M059J (cell line): ENCODE measurements at regions not wholly inside any gene's neighbourhood (a gene's known extent, or its start where the extent isn't known, plus 50 kb on each side); places are given as distances from the start of the nearest gene placed in this dataset.

ENCODE experiments used
- DNase-seq: peaks from one replicate; pipeline ENCODE4 v3.0.0-alpha.2; 2012; ENCODE audit warnings: low read depth

- peak; percentile 0 for DNase-seq
Measured at GRCh38 chr4:117326091-117326490, 240.7 kb upstream of the TRAM1L1 start.

- peak; percentile 4 for DNase-seq
Measured at GRCh38 chr4:117327491-117327890, 242.1 kb upstream of the TRAM1L1 start.

GRCh38 chr4:117328333-117328732 lies 243.0 kb upstream of the TRAM1L1 start:
- DNase-seq, result peak; percentile 10

GRCh38 chr4:117331817-117332216 lies 246.4 kb upstream of the TRAM1L1 start:
- peak; percentile 41 for DNase-seq

- DNase-seq, result no peak
Measured at GRCh38 chr4:117334451-117335188, 249.2 kb upstream of the TRAM1L1 start.

GRCh38 chr4:117357437-117357836 lies 272.1 kb upstream of the TRAM1L1 start:
- no peak for DNase-seq

- no peak for DNase-seq
Measured at GRCh38 chr4:117357866-117358265, 272.5 kb upstream of the TRAM1L1 start.

- DNase-seq, result no peak
Measured at GRCh38 chr4:117370944-117371668, 285.7 kb upstream of the TRAM1L1 start.

- DNase-seq, result no peak
Measured at GRCh38 chr4:117375101-117375500, 289.7 kb upstream of the TRAM1L1 start.

- DNase-seq, result no peak
Measured at GRCh38 chr4:117376692-117377091, 291.3 kb upstream of the TRAM1L1 start.

- DNase-seq, result no peak
Measured at GRCh38 chr4:117378942-117379341, 293.6 kb upstream of the TRAM1L1 start.

GRCh38 chr4:117383468-117383867 lies 298.1 kb upstream of the TRAM1L1 start:
- DNase-seq, result no peak

- peak; percentile 7 for DNase-seq
Measured at GRCh38 chr4:117385526-117385925, 300.1 kb upstream of the TRAM1L1 start.

GRCh38 chr4:117387072-117387471 lies 301.7 kb upstream of the TRAM1L1 start:
- DNase-seq, result no peak

GRCh38 chr4:117400039-117400835 lies 314.9 kb upstream of the TRAM1L1 start:
- peak; percentile 81 for DNase-seq

- DNase-seq, result no peak
Measured at GRCh38 chr4:117412661-117413060, 327.3 kb upstream of the TRAM1L1 start.

GRCh38 chr4:117417856-117418255 lies 332.5 kb upstream of the TRAM1L1 start:
- DNase-seq, result peak; percentile 15

- DNase-seq, result no peak
Measured at GRCh38 chr4:117420948-117421347, 335.6 kb upstream of the TRAM1L1 start.

- peak; percentile 7 for DNase-seq
Measured at GRCh38 chr4:117421706-117422105, 336.3 kb upstream of the TRAM1L1 start.

- no peak for DNase-seq
Measured at GRCh38 chr4:117422297-117422696, 336.9 kb upstream of the TRAM1L1 start.

- DNase-seq, result no peak
Measured at GRCh38 chr4:117425636-117426035, 340.3 kb upstream of the TRAM1L1 start.

- DNase-seq, result no peak
Measured at GRCh38 chr4:117428536-117428935, 343.2 kb upstream of the TRAM1L1 start.
